ENCODE measurements at regions not wholly inside any gene's neighbourhood (a gene's known extent, or its start where the extent isn't known, plus 50 kb on each side); places are given as distances from the start of the nearest gene placed in this dataset.

DNA sequence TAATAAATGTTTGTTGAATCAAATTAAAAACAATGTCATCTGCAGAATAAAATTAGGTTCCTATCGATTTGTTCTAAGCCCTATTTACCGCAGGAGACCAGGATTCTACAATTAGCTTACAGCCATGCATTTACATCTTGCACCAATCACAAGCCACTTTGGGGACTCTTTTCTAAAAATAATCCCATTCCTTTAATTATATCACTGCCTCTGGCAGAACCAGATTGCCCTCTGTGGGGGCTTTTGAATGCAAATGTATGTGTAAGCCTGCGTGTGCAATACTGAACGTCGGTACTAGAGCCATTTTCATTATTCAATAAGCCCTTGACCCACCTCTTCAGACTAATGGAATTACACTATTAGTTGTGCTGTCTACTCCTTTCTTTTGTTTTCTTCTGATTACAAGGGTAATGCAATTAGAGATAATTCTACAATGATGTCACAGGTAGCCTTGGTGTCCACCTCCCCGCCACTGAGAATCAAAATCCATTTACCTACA lies 391.3 kb upstream of the XYLT1 start:
- TF ChIP-seq EZH2phosphoT487 (IDR thresholded peaks at IDR 0.05; ENCODE audit: borderline replicate concordance, low read length), result no peak
- TF ChIP-seq, protein P1, sequence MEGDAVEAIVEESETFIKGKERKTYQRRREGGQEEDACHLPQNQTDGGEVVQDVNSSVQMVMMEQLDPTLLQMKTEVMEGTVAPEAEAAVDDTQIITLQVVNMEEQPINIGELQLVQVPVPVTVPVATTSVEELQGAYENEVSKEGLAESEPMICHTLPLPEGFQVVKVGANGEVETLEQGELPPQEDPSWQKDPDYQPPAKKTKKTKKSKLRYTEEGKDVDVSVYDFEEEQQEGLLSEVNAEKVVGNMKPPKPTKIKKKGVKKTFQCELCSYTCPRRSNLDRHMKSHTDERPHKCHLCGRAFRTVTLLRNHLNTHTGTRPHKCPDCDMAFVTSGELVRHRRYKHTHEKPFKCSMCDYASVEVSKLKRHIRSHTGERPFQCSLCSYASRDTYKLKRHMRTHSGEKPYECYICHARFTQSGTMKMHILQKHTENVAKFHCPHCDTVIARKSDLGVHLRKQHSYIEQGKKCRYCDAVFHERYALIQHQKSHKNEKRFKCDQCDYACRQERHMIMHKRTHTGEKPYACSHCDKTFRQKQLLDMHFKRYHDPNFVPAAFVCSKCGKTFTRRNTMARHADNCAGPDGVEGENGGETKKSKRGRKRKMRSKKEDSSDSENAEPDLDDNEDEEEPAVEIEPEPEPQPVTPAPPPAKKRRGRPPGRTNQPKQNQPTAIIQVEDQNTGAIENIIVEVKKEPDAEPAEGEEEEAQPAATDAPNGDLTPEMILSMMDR (IDR thresholded peaks at IDR 0.05; ENCODE audit: low read depth, low read length, poor library complexity, severe bottlenecking), result no peak
- Histone ChIP-seq H3K4me2 (ENCODE audit: low read length) (no peak overlapping the region), H3F3A (ENCODE audit: control insufficient read depth, insufficient read depth) (no peaks in the 10 kb centered on the region), H3K79me2 (ENCODE audit: control insufficient read depth, low read length) (no peaks in the 10 kb centered on the region), H3K36me3 (ENCODE audit: control insufficient read depth, low read length) (no peaks in the 10 kb centered on the region), H3K4me3 (ENCODE audit: low read length) (no peak overlapping the region), H3K9me3 (ENCODE audit: control insufficient read depth, insufficient read depth, low read length) (no peaks in the 10 kb centered on the region), H3K27me3 (ENCODE audit: control insufficient read depth, low read length) (no peaks in the 10 kb centered on the region), H4K20me1 (ENCODE audit: control insufficient read depth, insufficient read depth, low read depth, low read length) (no peaks in the 10 kb centered on the region), H3K27ac (ENCODE audit: low read depth, low read length) (no peak overlapping the region), H3K4me1 (ENCODE audit: control insufficient read depth, low read length) (no peaks in the 10 kb centered on the region), H3K9me2 (replicated peaks; ENCODE audit: control insufficient read depth, low read length) (no peaks in the 10 kb centered on the region)

DNA sequence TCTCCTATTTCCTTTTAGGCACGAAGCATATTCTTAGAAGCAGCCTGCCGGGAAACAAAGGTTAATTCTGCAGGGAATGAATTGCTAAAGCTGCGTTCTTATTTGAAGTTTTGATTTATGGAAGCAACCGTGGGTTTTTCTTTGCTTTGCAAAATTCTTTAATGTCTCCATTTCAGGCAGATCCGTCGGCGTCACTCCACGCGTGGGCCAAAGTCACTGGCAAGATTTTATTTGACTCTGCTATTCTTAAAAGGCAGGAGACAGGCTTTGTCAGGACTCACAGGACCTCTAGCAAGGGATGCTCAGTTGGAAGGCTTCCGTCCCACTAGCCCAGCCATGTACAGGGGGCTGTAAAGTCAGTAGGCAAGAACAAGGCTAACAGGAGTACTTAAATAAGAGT lies 387.3 kb upstream of the XYLT1 start:
- H3K4me2 ChIP-seq (ENCODE audit: low read length), result no peak overlapping the region
- H4K20me1 ChIP-seq (ENCODE audit: control insufficient read depth, insufficient read depth, low read depth, low read length), result no peaks in the 10 kb centered on the region
- H3K27me3 ChIP-seq (ENCODE audit: control insufficient read depth, low read length), result no peaks in the 10 kb centered on the region
- TF ChIP-seq EZH2phosphoT487 (IDR thresholded peaks at IDR 0.05; ENCODE audit: borderline replicate concordance, low read length), result no peak
- TF ChIP-seq, protein P1 (IDR thresholded peaks at IDR 0.05; ENCODE audit: low read depth, low read length, poor library complexity, severe bottlenecking), result no peak
- H3K4me3 ChIP-seq (ENCODE audit: low read length), result no peak overlapping the region
- H3K36me3 ChIP-seq (ENCODE audit: control insufficient read depth, low read length), result no peaks in the 10 kb centered on the region
- no peak overlapping the region for H3K27ac ChIP-seq (ENCODE audit: low read depth, low read length)
- no peaks in the 10 kb centered on the region for H3K9me3 ChIP-seq (ENCODE audit: control insufficient read depth, insufficient read depth, low read length)
- H3K79me2 ChIP-seq (ENCODE audit: control insufficient read depth, low read length), result no peaks in the 10 kb centered on the region
- no peaks in the 10 kb centered on the region for H3K4me1 ChIP-seq (ENCODE audit: control insufficient read depth, low read length)
- H3F3A ChIP-seq (ENCODE audit: control insufficient read depth, insufficient read depth), result no peaks in the 10 kb centered on the region
- H3K9me2 ChIP-seq (replicated peaks; ENCODE audit: control insufficient read depth, low read length), result no peaks in the 10 kb centered on the region

DNA sequence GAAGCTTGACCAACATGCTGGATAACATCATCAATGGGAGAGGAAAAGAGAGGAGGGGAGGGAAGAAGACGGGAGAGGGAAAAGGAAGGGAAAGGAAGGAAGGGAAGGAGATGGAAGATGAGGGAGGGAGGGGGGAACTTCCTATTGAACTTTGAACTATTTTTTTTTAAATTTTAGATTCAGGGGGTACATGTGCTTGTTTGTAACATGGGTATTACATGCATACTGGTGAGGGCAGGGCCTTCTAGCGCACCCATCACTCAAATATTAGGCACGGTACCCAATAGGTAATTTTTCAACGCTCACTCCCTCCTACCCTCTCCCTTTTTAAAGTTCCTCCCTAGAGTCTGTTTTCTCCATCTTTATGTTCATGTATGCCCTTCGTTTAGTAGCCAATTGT lies 383.2 kb upstream of the XYLT1 start:
- TF ChIP-seq, protein P1 (IDR thresholded peaks at IDR 0.05; ENCODE audit: low read depth, low read length, poor library complexity, severe bottlenecking), result no peak
- no peak for TF ChIP-seq EZH2phosphoT487 (IDR thresholded peaks at IDR 0.05; ENCODE audit: borderline replicate concordance, low read length)
- no peak overlapping the region for H3K27ac ChIP-seq (ENCODE audit: low read depth, low read length)

More for the DNA sequence above, 383.2 kb upstream of the XYLT1 start:
- Histone ChIP-seq H3K9me3 (ENCODE audit: control insufficient read depth, insufficient read depth, low read length) (no peaks in the 10 kb centered on the region), H3K79me2 (ENCODE audit: control insufficient read depth, low read length) (no peaks in the 10 kb centered on the region), H3K36me3 (ENCODE audit: control insufficient read depth, low read length) (no peaks in the 10 kb centered on the region), H3K4me3 (ENCODE audit: low read length) (no peak overlapping the region), H3K27me3 (ENCODE audit: control insufficient read depth, low read length) (no peaks in the 10 kb centered on the region), H3K9me2 (replicated peaks; ENCODE audit: control insufficient read depth, low read length) (no peaks in the 10 kb centered on the region), H3K4me2 (ENCODE audit: low read length) (no peak overlapping the region), H4K20me1 (ENCODE audit: control insufficient read depth, insufficient read depth, low read depth, low read length) (no peaks in the 10 kb centered on the region), H3K4me1 (ENCODE audit: control insufficient read depth, low read length) (no peaks in the 10 kb centered on the region), H3F3A (ENCODE audit: control insufficient read depth, insufficient read depth) (no peaks in the 10 kb centered on the region)
